ENCODE measurements at regions not wholly inside any gene's neighbourhood (a gene's known extent, or its start where the extent isn't known, plus 50 kb on each side); places are given as distances from the start of the nearest gene placed in this dataset.

- TF ChIP-seq JUN (IDR thresholded peaks at IDR 0.05; ENCODE audit: borderline replicate concordance, low read depth, low read length) (no peak; the same call in 1 of the 2 replicates), JUN (CRISPR knock-in tag; IDR thresholded peaks at IDR 0.05; ENCODE audit: borderline replicate concordance) (no peak), KLF13 (tag; IDR thresholded peaks at IDR 0.05; ENCODE audit: borderline replicate concordance, low read depth) (0 out of 2 replicates have a peak, but pooled peaks have one; percentile 44), ZNF583 (CRISPR knock-in tag; IDR thresholded peaks at IDR 0.05) (peak; percentile 7; the same call in 1 of the 2 replicates), TRIM25 (IDR thresholded peaks at IDR 0.05; ENCODE audit: borderline replicate concordance) (0 out of 2 replicates have a peak, but pooled peaks have one; percentile 7), BRD4 (IDR thresholded peaks at IDR 0.05) (peak; percentile 60), ERF (CRISPR knock-in tag; IDR thresholded peaks at IDR 0.05) (0 out of 2 replicates have a peak, but pooled peaks have one; percentile 43), ZNF311 (CRISPR knock-in tag; IDR thresholded peaks at IDR 0.05) (0 out of 2 replicates have a peak, but pooled peaks have one; percentile 11), PHF8 (IDR thresholded peaks at IDR 0.05; ENCODE audit: borderline replicate concordance, low read length) (peak; percentile 54; the same call in 1 of the 2 replicates), BRD9 (IDR thresholded peaks at IDR 0.05; ENCODE audit: low read depth, partially characterized antibody) (peak; percentile 30), SMARCE1 (IDR thresholded peaks at IDR 0.05) (0 out of 2 replicates have a peak, but pooled peaks have one; percentile 63), OTX1 (CRISPR knock-in tag; IDR thresholded peaks at IDR 0.05) (peak; percentile 43; the same call in 1 of the 2 replicates), POLR2G (IDR thresholded peaks at IDR 0.05; ENCODE audit: low read depth, low read length) (peak; percentile 44; the same call in 1 of the 2 replicates), ZNF77 (CRISPR knock-in tag; IDR thresholded peaks at IDR 0.05) (no peak), FOXO4 (CRISPR knock-in tag; IDR thresholded peaks at IDR 0.05) (no peak), SIX5 (IDR thresholded peaks at IDR 0.05; ENCODE audit: borderline replicate concordance in 1 of 2, insufficient read depth in 1 of 2, low read depth in 1 of 2, low read length in 2 of 2) (no peak)
- TF ChIP-seq, protein P1, sequence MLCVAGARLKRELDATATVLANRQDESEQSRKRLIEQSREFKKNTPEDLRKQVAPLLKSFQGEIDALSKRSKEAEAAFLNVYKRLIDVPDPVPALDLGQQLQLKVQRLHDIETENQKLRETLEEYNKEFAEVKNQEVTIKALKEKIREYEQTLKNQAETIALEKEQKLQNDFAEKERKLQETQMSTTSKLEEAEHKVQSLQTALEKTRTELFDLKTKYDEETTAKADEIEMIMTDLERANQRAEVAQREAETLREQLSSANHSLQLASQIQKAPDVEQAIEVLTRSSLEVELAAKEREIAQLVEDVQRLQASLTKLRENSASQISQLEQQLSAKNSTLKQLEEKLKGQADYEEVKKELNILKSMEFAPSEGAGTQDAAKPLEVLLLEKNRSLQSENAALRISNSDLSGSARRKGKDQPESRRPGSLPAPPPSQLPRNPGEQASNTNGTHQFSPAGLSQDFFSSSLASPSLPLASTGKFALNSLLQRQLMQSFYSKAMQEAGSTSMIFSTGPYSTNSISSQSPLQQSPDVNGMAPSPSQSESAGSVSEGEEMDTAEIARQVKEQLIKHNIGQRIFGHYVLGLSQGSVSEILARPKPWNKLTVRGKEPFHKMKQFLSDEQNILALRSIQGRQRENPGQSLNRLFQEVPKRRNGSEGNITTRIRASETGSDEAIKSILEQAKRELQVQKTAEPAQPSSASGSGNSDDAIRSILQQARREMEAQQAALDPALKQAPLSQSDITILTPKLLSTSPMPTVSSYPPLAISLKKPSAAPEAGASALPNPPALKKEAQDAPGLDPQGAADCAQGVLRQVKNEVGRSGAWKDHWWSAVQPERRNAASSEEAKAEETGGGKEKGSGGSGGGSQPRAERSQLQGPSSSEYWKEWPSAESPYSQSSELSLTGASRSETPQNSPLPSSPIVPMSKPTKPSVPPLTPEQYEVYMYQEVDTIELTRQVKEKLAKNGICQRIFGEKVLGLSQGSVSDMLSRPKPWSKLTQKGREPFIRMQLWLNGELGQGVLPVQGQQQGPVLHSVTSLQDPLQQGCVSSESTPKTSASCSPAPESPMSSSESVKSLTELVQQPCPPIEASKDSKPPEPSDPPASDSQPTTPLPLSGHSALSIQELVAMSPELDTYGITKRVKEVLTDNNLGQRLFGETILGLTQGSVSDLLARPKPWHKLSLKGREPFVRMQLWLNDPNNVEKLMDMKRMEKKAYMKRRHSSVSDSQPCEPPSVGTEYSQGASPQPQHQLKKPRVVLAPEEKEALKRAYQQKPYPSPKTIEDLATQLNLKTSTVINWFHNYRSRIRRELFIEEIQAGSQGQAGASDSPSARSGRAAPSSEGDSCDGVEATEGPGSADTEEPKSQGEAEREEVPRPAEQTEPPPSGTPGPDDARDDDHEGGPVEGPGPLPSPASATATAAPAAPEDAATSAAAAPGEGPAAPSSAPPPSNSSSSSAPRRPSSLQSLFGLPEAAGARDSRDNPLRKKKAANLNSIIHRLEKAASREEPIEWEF (CRISPR knock-in tag; IDR thresholded peaks at IDR 0.05), result no peak
- TF ChIP-seq, protein P2, sequence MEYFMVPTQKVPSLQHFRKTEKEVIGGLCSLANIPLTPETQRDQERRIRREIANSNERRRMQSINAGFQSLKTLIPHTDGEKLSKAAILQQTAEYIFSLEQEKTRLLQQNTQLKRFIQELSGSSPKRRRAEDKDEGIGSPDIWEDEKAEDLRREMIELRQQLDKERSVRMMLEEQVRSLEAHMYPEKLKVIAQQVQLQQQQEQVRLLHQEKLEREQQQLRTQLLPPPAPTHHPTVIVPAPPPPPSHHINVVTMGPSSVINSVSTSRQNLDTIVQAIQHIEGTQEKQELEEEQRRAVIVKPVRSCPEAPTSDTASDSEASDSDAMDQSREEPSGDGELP (CRISPR knock-in tag; IDR thresholded peaks at IDR 0.05; ENCODE audit: borderline replicate concordance), result peak; percentile 38; the same call in 1 of the 2 replicates
Observed at GRCh38 chr10:30553626-30554439, 75.7 kb downstream of the LYZL2 start (continued).

Data from K562 (cell line).